ENCODE measurements at regions not wholly inside any gene's neighbourhood (a gene's known extent, or its start where the extent isn't known, plus 50 kb on each side); places are given as distances from the start of the nearest gene placed in this dataset.

- no peak overlapping the region for H3K27ac ChIP-seq (ENCODE audit: low read depth)
- H3K4me1 ChIP-seq (ENCODE audit: insufficient read depth), result peaks cover 14% of the 10 kb centered on the region; the same call in 1 of the 2 replicates
- no peaks in the 10 kb centered on the region for H3F3A ChIP-seq (replicated peaks; ENCODE audit: low read depth)
- Mint-ChIP-seq H3K27me3 (ENCODE audit: insufficient read depth, low read depth, poor library complexity) (peaks cover 23% of the 10 kb centered on the region), H3K4me3 (no peak overlapping the region), H3K4me1 (peaks cover 52% of the 10 kb centered on the region), H3K36me3 (ENCODE audit: low read depth) (no peaks in the 10 kb centered on the region; the same call in 2 of the 3 replicates), H3K27ac (no peak overlapping the region), H3K9me3 (no peaks in the 10 kb centered on the region)
- ATAC-seq (no peak), DNase-seq (ENCODE audit: low spot score) (no peak)
- H3K36me3 ChIP-seq (ENCODE audit: insufficient read depth), result no peaks in the 10 kb centered on the region
- no peaks in the 10 kb centered on the region for H3K9me2 ChIP-seq (ENCODE audit: insufficient read depth)
- no peak overlapping the region for H2AFZ ChIP-seq
- H3K27me3 ChIP-seq (ENCODE audit: insufficient read depth), result no peaks in the 10 kb centered on the region
- H4K20me1 ChIP-seq (replicated peaks; ENCODE audit: insufficient read depth), result no peaks in the 10 kb centered on the region
- no peak overlapping the region for H3K4me2 ChIP-seq
- no peaks in the 10 kb centered on the region for H3K79me2 ChIP-seq (replicated peaks; ENCODE audit: insufficient read depth)
- H3K4me3 ChIP-seq, result no peak overlapping the region
- TF ChIP-seq JUNB (IDR thresholded peaks at IDR 0.05; ENCODE audit: unreplicated experiment) (no peak), CTCF (conservative IDR thresholded peaks at IDR 0.05; ENCODE audit: low read depth in 2 of 2) (no peak), EZH2 (IDR thresholded peaks at IDR 0.05; ENCODE audit: low read depth, unreplicated experiment) (no peak), STAT1 (IDR thresholded peaks at IDR 0.05; ENCODE audit: unreplicated experiment) (no peak), ETS1 (IDR thresholded peaks at IDR 0.05) (no peak), ZNF114 (CRISPR knock-in tag; IDR thresholded peaks at IDR 0.05) (no peak), NANOG (IDR thresholded peaks at IDR 0.05; ENCODE audit: borderline replicate concordance) (no peak), ZNF331 (CRISPR knock-in tag; IDR thresholded peaks at IDR 0.05; ENCODE audit: low read depth) (no peak), REST (IDR thresholded peaks at IDR 0.05; ENCODE audit: unreplicated experiment) (no peak), POLR2AphosphoS5 (IDR thresholded peaks at IDR 0.05; ENCODE audit: low read depth) (no peak)
Observed at GRCh38 chr1:22253012-22253790, 110.3 kb upstream of the WNT4 start.
